ENCODE measurements at regions not wholly inside any gene's neighbourhood (a gene's known extent, or its start where the extent isn't known, plus 50 kb on each side); places are given as distances from the start of the nearest gene placed in this dataset.
"Not testable (repeated sequence)": the region's sequence is repeated elsewhere in the genome, so short reads cannot be mapped to it uniquely, and the experiment has no call there.

DNA sequence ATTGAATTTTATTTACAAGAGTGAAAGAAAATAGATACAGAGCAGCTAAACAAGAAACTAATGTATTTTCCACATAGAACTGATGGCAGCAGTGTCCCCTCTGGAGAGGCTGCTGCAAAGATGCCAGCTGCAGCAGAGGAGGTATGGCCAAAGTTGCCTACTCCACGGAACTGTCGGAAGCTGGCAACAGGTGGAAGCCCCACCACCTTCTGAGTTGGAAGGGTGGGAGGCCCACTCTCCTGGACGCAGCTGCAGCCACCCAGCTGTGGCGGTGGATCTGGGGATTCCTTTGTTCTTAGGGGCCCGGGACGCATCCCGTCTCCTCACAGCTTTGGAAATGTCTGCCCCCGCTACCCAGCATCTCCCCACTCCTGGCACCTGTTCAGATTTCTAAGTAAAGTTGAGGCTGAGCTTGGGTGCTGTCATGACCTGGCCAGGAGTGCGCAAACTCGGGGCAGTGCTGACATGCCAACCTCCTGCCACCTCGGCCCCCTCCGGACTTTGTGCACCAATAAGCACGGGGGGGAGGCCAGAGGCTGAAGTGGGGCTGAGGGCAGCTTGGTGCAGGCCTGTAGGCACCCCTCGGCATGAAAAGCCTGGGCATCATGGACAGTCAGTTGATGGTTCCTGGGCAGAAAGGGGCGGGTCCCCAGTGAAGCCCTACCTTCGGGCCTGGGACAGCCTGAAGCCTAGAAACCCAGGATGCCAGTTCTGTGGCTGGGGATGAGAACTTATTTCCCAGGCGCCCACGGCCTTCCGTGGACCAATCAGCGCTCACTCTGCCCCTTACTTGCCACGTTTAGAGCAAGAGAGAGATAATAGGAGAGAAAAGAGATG is 1071.4 kb downstream of the JRKL start:
- no peak for FAIRE-seq

DNA sequence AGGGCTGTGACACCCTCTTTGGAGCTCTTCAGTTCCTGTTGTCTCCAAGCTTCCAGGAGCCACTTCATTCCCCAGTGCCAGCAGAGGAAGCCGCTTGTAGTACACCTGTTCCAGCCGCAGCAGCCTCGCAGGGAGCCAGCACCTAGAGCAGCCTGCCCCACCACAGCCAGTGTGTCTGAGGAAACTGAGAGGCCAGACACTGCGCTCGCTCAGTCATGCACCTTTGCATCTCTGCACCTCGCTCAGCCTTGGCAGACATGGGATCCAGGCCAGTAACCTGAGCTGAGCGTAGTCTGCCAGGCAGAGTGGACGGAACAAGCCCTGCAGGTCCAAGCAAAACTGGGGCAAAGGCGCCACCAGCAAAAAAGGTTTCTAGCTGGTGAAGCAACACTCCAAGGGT is 1072.1 kb downstream of the JRKL start:
- no peak for FAIRE-seq

DNA sequence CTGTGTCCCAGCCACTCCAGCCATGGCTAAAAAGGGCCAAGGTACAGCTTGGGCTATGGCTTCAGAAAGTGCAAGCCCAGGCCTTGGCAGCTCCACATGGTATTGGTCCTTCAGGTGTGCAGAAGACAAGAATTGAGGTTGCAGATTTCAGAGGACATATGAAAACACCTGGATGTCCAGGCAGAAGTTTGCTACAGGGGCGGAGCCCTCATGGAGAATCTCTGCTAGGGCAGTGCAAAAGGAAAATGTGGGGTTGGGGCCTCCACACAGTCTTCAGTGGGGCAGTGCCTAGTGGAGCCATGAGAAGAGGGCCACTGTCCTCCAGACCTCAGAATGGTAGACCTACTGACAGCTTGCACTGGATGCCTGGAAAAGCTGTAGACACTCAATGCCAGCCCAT is 1074.1 kb downstream of the JRKL start:
- no peak for FAIRE-seq

DNA sequence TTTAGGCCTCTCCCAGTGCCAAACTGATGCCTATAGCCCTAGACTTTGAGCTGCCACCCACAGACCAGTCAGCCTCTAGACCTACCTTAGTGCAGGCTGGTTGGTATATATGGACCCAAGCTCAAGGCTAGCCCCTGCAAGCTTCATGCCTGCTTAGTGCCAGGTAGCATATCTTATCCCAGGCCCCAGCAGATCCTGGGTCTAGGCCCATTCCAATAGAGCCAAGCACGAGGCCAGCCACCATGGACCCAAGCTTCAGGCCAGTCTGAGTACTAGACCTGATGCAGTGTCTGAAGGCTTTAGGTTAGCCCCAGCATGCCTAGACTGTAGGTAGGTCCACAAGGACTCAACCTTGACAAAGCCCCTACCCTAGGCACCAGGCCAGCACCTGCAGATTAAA is 1081.7 kb downstream of the JRKL start:
- FAIRE-seq = no peak

DNA sequence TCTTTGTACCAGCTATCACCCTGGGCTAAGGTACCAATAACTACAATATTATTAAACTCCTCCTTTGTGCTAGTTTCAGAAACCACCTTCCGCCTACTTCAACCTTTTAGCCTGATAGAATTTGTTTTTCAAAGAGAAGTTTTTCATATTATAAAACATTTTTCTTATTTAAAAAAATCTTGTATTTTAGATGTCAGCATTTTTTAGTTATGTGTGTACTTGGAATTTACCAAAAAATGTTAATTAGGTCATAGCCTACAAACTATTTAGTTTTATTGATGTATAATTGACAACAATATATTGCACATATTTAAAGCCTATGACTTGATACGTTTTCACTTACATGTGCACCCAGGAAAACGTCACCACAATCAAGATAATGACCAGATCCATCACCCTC is 1097.6 kb downstream of the JRKL start:
- no peak for FAIRE-seq

DNA sequence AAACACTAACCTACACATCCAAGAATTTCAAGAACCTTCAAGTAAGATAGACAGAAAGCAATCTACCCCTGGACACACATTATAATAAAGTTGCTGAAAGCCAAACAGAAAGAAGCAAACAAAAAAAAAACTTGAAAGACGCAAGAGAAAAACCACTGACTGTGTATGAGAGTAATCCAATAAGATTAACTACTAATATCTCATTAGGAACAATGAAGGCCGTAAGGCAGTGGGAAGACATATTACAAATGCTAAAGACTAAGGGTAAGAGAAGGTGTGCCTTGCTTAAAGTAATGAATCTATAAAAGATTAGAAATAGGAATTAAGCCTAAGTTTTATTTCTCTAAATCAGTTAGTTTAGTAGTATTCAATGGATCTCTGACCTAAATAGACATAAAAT is 1109.1 kb downstream of the JRKL start:
- FAIRE-seq = no peak

DNA sequence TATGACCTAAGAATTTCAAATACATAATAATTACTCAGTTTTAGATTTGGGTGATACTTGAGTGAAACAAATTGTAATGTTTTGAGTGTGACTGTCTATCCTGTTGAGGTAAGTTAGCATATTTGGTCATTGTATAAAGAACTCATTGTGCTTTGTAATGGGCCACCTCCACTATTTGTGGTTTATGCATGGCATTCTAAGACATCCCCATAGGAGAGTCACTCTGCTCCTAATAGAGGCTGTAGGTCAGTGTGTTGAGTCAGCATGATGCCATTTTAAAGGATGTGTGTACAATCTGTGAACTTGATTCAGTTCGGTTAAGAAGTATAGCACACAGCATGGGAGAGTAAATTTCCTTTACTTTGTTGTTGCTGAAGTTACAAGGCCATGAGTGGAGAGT is 1112.4 kb downstream of the JRKL start:
- FAIRE-seq = no peak

DNA sequence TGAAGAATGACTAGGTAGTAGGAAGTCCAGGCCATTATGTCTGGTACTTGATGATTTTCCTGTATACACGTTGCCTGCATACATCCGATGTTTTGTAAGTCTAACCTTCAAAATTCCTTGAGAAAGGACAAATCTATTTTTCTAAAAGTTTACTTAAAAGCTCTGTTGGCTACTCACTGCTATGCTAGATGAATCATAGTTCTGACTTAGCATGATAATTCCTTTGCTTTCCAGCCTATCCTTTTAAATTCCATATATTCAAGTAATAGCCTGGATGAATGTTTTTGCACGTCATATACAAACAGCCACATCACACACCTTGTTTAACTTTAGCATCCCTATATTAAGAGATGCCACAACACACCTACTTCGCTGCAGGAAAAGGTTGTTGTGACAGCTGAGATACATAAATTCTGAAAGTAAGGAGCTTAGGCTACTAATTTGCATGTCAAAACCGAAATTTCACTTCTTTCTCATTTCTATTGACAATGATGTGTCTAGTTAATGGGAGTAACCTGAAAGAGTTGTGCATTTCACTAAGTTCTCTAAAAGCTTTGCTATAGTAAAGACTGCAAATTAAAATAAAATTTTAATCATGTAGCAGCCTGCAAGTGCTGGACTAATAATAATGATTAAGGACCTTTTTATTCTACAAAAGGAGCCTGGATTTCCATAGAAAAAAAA is 1116.4 kb downstream of the JRKL start:
- no peak for FAIRE-seq

DNA sequence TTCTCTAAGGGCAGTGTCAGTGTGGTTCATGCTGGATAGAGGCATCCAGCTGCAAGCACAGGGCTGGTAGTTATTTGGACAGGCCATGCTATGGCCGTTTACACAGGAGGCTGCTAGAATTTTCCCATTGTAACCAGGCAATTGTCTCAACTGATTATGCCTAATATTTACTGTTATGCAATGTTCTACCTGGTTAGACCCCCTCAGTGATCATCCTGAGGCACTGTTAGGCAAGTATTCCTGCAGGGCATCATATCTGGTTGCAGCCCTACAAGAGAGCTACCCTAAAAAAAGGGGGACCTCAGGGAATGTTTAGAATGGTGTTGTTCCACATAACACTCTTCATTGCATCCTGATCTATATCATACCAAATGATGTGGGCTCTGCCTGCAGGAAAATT is 1124.6 kb downstream of the JRKL start:
- no peak for FAIRE-seq

DNA sequence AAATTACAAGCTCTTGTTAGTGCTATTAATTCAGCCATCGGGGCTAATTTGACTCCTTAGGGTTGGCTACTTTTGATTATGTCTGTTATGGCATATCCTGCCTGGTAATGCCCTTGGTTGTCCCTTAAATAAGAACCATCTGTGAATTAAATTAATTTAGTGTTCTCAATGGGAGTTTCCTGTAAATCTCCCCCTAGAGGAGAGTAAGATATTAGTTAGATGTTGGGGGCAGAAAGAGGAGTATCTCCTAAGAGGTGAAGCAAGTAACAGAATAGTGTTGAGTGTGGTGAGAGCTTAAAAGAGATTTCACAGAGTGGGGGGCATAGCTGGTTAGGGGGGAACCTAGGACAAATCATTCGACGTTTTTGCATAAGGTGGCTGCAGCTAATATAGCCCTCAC is 1126.9 kb downstream of the JRKL start:
- FAIRE-seq = no peak

DNA sequence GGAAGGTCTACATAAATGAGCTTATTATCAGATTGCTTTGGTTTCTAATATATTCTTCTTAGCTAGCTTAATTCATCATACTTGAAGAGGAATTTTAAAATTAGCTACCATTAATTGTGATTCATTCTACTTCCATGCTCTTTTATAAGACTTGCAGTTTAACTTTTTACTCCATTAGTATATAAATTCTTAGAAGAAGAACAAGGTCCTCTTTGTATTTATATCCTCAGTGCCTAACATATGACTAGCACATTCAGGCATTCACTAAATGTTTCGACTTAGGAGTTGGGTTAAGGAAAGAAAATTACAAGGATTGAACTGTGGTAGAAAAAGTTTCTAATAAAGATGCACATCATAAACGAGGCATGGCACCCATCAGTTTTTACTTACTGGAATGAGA is 1135.5 kb downstream of the JRKL start:
- no peak for FAIRE-seq

DNA sequence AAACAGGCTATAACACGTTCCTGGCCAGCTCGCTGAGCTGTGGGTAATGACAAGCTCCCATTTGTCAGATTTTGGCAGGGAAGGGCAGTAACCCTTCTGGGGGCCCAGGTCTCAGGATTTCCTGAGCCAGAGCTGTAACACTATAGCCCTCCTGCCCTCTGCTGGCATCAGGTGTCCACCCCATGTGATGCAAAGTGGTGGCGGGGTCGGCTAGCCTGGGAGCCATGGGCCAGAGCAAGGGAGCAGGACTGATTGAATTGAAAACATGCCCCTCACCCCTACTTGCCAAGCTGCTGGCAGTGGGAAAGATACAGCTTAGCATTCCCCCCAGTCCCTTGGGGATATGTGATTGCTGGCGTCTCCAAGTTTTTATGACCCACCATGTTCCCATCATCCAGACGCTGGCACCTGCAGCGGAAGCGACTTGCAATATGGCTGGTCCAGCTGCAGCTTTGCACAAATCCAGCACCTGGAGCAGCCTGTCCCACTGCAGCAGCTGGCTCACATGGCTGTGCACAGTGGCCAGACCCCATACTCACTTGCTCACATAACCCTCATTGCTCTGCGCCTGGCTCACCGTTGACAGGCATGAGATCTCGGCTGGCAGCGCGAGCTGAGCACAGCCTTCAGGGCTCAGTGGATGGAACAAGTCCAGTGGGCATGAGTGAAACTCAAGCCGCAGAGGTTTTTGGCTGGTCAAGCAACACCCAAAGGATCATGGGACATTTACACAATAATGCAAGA is 1147.8 kb downstream of the JRKL start:
- no peak for FAIRE-seq

DNA sequence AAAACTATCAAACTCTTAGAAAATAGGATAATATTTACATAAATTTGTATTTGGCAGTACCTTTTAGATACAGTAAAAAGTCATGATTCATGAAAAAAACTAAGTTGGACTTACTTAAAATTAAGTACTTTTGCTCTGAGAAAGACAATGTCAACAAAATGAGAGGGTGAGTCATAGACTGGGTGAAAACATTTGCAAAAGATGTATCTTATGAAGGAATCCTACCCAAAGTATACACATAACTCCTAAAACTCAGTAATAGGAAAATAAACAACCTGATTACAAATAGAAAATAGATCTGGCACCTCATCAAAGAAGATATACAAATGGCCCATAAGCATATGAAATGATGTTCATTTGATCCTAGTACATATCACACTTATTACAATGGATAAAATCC is 1154.6 kb downstream of the JRKL start:
- FAIRE-seq = no peak

DNA sequence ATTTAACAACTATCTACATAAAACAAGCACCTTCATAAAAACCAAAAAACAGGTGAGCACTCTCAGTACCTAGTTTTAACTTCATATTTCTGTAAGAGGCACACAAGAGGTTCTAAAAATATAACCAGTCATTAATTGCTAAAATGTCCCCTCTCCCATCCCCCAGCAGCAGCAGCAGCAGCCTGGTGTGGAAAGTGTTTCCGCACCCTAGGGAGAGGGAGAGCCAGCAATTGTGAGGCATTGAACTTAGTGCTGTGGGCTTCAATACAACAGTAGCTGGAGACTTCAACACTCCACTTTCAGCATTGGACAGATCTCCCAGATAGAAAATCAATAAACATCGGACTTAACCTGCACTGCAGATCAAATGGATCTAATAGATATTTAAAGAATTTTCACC is 1158.5 kb downstream of the JRKL start:
- FAIRE-seq = no peak

DNA sequence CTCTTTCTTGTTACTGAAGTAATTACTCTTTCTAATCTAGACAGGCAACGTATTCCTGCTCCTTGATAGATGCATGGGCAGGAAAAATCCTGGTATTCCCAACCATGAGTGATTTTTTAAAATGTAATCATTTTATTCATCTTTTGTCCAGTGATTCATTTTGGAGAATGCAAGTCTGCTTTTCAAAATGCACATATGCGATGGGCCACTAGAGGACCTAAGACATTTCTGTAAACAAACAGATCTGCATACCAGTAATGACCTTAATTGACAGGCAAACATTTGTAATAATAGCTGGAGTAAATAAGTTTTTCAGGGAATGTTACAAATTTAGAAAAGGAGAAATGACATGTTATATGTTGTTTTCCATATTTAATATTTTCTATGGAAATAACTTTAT is 1167.6 kb downstream of the JRKL start:
- no peak for FAIRE-seq

DNA sequence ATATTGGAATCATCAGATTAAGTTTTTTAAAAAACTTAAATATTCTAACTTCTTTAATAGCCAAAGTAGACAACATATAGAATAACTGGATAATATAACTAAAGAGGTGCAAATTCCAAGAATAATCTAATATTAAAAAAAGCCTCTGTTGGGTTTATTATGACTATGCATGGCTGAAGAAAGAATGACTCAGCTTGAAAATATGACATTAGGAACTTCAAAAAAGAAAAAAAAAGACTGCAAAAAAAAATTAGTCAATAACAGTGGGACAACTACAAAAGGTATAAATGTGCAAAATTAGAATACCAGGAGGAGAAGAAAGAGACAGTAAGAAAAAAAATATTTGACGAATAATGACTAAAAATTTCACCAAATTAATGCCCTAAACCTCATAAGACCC is 1178.0 kb downstream of the JRKL start:
- FAIRE-seq = peak; percentile 5

DNA sequence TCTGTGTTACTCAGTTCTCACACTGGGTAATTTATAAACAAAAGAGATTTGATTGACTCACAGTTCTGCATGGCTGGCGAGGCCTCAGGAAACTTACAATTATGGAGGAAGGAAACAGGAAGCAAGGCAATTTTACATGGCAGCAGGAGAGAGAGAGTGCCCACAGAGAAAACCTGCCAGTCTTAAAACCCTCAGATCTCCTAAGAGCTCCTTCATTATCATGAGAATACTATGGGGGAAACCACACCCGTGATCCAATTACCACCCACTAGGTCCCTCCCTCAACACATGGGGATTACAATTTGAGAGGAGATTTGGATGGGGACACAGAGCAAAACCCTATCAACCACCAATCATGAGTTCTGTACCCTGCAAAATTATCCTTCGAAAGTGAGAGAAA is 1180.8 kb downstream of the JRKL start:
- FAIRE-seq = no peak

DNA sequence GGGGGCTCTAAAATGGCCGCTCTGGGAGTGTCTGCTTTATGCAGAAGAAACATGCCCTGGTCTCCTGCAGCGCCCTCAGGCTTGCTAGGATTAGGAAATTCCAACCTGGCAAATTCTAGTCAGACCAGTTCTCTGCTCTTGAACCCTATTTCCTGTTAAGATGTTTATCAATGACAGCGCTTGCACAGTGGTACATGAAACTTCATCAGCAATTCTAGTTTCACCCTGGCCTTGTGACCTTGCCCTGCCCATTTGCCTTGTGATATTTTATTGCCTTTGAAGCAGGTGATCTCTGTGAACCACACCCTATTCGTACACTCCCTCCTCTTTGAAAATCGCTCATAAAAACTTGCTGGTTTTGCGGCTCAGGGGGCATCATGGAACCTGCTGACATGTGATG is 1184.0 kb downstream of the JRKL start:
- not testable (repeated sequence) for FAIRE-seq

DNA sequence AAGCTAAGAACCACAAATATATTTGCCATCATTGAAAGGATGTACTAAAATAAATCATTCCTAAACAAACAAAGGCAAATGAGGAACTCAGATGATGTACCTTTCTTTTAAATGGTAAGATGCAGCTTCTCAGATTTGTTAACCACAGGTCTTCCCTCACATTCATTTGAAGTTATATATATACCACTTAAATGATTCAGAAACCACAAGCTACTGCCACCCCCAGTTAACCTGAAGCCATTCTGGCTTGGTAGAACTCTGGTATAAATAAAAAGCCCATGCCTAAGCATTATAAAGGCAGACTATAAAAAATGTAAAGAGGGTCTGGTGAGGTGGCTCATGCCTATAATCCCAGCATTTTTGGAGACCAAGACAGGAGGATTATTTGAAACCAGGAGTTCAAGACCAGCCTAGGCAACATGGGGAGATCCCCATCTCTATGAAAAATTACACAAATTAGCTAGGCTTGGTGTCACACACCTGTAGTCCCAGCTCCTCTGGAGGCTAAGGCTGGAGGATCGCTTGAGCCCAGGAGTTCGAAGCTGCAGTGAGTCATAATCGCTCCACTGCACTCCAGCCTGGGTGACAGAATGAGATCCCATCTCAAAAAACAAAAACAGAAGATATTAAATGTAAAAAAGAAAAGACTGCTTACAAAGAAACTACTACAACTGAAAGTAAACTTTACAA is 1185.3 kb downstream of the JRKL start:
- no peak for FAIRE-seq

DNA sequence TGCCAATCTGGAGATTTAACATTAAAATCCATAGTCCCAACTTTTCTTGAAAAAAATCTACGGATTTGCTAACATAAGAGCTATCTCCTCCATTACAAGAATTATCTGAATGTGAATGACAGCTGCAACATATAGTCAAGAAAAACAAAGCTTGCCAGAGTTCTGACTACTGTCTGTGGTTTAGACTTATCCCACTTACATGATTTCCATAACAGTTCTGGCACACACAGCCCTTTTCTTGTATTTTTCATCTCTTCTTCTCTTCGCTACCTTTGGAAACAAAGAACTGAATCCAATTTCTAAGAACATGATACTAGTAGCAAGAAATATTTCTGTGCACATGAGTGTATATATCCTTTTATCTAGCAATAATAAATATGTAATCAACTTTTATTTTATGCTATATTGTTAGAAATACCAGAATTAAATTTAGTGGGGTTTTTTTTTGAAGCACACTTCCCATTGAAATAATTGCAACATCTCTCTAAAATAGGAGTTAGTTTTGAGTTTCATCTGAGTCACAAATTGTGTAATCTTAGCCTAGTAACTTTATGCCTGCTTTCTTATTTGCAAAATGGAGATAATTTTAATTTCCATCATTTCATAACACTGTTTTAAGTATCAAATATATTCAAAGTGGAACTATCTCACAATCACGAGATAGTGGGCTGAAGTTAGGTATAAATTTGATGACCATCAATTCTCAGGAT is 1217.6 kb downstream of the JRKL start:
- no peak for FAIRE-seq

DNA sequence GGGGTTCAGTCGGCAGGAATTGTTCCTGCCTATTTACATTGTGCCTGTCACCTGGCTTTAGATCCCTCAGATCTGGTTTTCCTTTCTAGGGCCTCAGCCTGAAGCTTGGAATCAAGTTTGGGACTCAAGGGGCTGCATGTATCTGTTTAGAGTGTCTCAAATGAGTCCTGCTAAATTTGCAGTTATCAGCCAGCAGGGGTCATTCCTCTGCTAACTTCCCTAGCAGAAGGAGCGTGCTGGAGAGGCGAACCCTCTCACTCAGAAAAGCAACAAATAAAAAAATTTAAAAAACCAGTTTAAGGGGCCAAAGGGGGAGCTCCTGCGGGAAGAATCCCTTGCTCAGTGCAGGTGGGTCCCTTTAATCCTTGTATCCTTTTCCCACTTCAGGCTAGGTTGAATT is 1220.2 kb downstream of the JRKL start:
- no peak for FAIRE-seq

DNA sequence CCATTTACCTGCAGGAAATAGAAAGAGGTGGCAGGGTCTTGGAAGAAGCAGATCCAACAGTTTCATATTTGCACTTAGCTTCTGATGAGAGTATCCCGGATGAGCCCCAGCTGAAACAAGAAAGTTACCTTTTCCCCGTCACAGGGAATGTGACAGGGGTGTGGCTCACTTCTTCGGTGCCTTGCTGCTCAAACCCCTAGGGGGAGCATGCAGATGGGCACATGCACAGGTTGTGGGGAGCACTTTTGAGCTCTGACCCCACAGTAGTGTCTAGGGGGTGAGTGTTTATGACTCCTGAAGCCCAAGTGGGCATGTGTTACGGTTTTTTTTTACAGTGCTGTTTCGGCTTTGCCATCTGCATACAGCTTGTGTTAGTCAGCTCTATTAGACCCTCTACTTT is 1221.0 kb downstream of the JRKL start:
- FAIRE-seq = no peak

DNA sequence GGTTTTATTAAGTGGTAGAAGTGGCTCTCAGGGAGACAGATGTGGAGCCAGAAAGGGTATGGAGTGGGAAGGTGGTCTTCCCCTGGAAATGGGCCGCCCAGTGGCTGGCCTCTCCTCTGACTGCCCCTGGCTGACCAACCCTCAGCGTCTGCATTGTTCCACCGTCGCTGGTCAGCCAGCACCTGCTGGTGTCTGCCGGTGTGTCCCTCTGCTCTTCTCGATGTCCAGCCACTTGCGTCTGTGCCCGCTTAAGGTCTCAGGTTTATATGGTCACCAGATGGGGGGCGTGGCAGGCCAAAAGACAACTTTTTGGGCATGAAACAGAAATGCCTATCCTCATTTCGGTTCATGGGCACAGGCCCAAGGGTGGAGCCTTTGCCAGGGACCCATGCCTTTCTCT is 1221.5 kb downstream of the JRKL start:
- FAIRE-seq = no peak
